Right lobe of liver (tissue), 6 donors: ENCODE measurements at regions not wholly inside any gene's neighbourhood (a gene's known extent, or its start where the extent isn't known, plus 50 kb on each side); places are given as distances from the start of the nearest gene placed in this dataset.

Source experiments
- ATAC-seq, 4 donors: fragments of 200-7000 bp; cut with Tn5 transposase; one replicate each; pipeline ENCODE4 v1.9.1; 2020; ENCODE audit warnings: mild to moderate bottlenecking in 4 of 4, moderate library complexity in 4 of 4
- DNase-seq, 3 donors: peaks; one replicate each; pipeline ENCODE4 v3.0.0-alpha.2; 2020
- H3K27ac ChIP-seq, 3 donors: fragments of 200-600 bp; one replicate each; pipeline ENCODE4 v1.8.0; 2022
- H3K27me3 ChIP-seq, 2 donors: fragments of 200-600 bp; one replicate each; pipeline ENCODE4 v1.8.0; 2022
- H3K36me3 ChIP-seq, 4 donors: fragments of 200-600 bp; sonication (generic) in 1 of 4; one replicate each; pipeline versions ENCODE4 v1.5.1 to v1.8.0; 2017 to 2022; ENCODE audit warnings: control low read depth in 1 of 4
- H3K4me1 ChIP-seq, 4 donors: fragments of 200-600 bp; sonication (generic) in 1 of 4; one replicate each; pipeline versions ENCODE4 v1.5.1 to v1.8.0; 2017 to 2022; ENCODE audit warnings: control low read depth in 1 of 4
- H3K4me3 ChIP-seq, 3 donors: fragments of 200-600 bp; one replicate each; pipeline ENCODE4 v1.8.0; 2022
- H3K9me3 ChIP-seq, 4 donors: fragments of 200-600 bp; sonication (generic) in 1 of 4; one replicate each; pipeline versions ENCODE4 v1.5.1 to v1.8.0; 2017 to 2022; ENCODE audit warnings: control low read depth in 1 of 4
- POLR2A ChIP-seq: fragments of 450-650 bp; IDR thresholded peaks from one replicate; pipeline ENCODE4 v1.6.1; 2017; ENCODE audit warnings: antibody characterized with exemption, mild to moderate bottlenecking
- WGBS: methylation state at CpG from one replicate; pipeline ENCODE4 v1.1.6; 2018; ENCODE audit warnings: low coverage, low lambda C conversion rate; ENCODE audit not compliant: insufficient coverage; ENCODE audit errors: missing lambda C conversion rate; 5-methylcytosine and 5-hydroxymethylcytosine counted together
- intact Hi-C, 2 donors: fragments of 100-400 bp; cut with DNase I; formaldehyde crosslinking; loops; one replicate each; pipeline versions ENCODE4 v1.11.2 to v1.14.1; 2022
- TF ChIP-seq, protein P1 (sequence below), 4 donors: fragments of 200-600 bp in 3 of 4; fragments of 450-650 bp in 1 of 4; IDR thresholded peaks; one replicate each; pipeline versions ENCODE4 v1.5.1 to v1.8.0; 2016 to 2022; ENCODE audit warnings: antibody characterized with exemption in 4 of 4, mild to moderate bottlenecking in 2 of 4
- donor health status: DM: no; HTN: yes; CAD: no.
- donor health status: DM: no; HTN: no; CAD: no.
- donor health status: DM: no; HTN: no; CAD: no.
- donor health status: DM: no; HTN: yes; CAD: no.
- donor health status: DM: no; HTN: yes; CAD: no.

GRCh38 chr2:183428881-183429280, 304.6 kb downstream of the NUP35 start:
- no peaks in the 10 kb centered on the region for H3K4me1 ChIP-seq
- TF ChIP-seq, protein P1, sequence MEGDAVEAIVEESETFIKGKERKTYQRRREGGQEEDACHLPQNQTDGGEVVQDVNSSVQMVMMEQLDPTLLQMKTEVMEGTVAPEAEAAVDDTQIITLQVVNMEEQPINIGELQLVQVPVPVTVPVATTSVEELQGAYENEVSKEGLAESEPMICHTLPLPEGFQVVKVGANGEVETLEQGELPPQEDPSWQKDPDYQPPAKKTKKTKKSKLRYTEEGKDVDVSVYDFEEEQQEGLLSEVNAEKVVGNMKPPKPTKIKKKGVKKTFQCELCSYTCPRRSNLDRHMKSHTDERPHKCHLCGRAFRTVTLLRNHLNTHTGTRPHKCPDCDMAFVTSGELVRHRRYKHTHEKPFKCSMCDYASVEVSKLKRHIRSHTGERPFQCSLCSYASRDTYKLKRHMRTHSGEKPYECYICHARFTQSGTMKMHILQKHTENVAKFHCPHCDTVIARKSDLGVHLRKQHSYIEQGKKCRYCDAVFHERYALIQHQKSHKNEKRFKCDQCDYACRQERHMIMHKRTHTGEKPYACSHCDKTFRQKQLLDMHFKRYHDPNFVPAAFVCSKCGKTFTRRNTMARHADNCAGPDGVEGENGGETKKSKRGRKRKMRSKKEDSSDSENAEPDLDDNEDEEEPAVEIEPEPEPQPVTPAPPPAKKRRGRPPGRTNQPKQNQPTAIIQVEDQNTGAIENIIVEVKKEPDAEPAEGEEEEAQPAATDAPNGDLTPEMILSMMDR (IDR thresholded peaks at IDR 0.05): no peak
- no peak for TF ChIP-seq POLR2A
- ATAC-seq: no peak
- DNase-seq: no peak
- no peak overlapping the region for H3K27ac ChIP-seq
- intact Hi-C loops: no loop called here
- H3K36me3 ChIP-seq: no peaks in the 10 kb centered on the region
- no peaks in the 10 kb centered on the region for H3K9me3 ChIP-seq
- no peak overlapping the region for H3K4me3 ChIP-seq
- no peaks in the 10 kb centered on the region for H3K27me3 ChIP-seq

- Histone ChIP-seq H3K27ac (no peak overlapping the region), H3K27me3 (no peaks in the 10 kb centered on the region), H3K4me1 (no peaks in the 10 kb centered on the region), H3K9me3 (no peaks in the 10 kb centered on the region), H3K36me3 (no peaks in the 10 kb centered on the region), H3K4me3 (no peak overlapping the region)
- WGBS: 62% methylated on average over 2 of the region's 2 CpGs
- TF ChIP-seq, protein P1 (IDR thresholded peaks at IDR 0.05): no peak
- no peak for TF ChIP-seq POLR2A
- DNase-seq (no peak), ATAC-seq (no peak)
- intact Hi-C loops: no loop called here
Observed at GRCh38 chr2:183438541-183438940, 314.3 kb downstream of the NUP35 start.

GRCh38 chr2:183455056-183455455, 330.8 kb downstream of the NUP35 start:
- H3K4me1 ChIP-seq: no peaks in the 10 kb centered on the region
- H3K9me3 ChIP-seq: no peaks in the 10 kb centered on the region
- H3K36me3 ChIP-seq: no peaks in the 10 kb centered on the region
- H3K27ac ChIP-seq: no peak overlapping the region
- no peaks in the 10 kb centered on the region for H3K27me3 ChIP-seq
- no peak for ATAC-seq
- 36% methylated on average over 1 of the region's 1 CpG for WGBS
- H3K4me3 ChIP-seq: no peak overlapping the region
- DNase-seq: no peak
- intact Hi-C loops: no loop called here
- no peak for TF ChIP-seq POLR2A
- TF ChIP-seq, protein P1 (IDR thresholded peaks at IDR 0.05): no peak

DNA sequence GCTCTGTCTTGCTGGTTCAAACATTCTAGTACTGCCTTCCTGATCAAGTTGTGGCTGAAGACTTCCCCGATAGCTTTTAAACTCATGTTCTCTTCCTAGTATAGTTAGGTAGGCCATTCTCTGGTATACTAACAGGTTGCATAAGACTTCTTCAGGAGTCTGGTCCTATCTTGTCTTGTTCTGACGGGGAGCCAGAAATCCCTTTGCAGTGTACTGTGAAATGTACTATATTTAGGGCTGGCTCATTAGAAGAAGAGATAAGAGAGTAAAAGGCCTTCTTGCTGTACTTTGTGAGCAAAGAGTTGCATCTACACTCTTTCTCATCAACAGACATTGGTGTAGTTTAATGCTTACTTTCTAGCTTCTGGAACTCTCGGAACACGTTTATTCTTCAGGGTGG, 331.9 kb downstream of the NUP35 start:
- TF ChIP-seq, protein P1 (IDR thresholded peaks at IDR 0.05): no peak
- no peak for TF ChIP-seq POLR2A
- Histone ChIP-seq H3K4me1 (no peaks in the 10 kb centered on the region), H3K27ac (no peak overlapping the region), H3K4me3 (no peak overlapping the region), H3K27me3 (no peaks in the 10 kb centered on the region), H3K36me3 (no peaks in the 10 kb centered on the region), H3K9me3 (no peaks in the 10 kb centered on the region)
- DNase-seq (no peak), ATAC-seq (no peak)
- intact Hi-C loops: no loop called here
- 64% methylated on average over 4 of the region's 4 CpGs for WGBS

DNA sequence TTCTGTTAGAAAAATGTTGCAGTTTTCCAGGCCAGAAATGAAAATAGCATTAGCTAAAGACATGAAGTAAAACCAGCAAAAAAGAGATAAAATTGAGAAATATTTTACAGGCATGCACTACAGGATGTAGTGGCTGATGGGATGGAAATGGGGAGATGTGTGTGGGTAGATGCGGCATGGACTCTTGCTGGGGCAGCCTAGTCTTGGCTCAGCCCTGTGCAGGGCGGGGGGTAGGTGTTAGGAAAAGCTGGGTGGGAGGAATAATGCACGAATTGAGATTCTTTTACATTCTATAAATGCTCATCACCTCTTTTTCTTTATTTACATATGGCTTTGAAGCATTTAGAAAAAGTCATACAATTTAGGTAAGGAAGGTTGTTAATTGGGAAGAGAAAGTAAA, 334.2 kb downstream of the NUP35 start:
- no peak for ATAC-seq
- 45% methylated on average over 3 of the region's 3 CpGs for WGBS
- no peak for DNase-seq
- intact Hi-C loops: no loop called here
- Histone ChIP-seq H3K4me1 (no peaks in the 10 kb centered on the region), H3K27me3 (no peaks in the 10 kb centered on the region), H3K36me3 (no peaks in the 10 kb centered on the region), H3K4me3 (no peak overlapping the region), H3K27ac (no peak overlapping the region), H3K9me3 (no peaks in the 10 kb centered on the region)
- no peak for TF ChIP-seq POLR2A
- TF ChIP-seq, protein P1 (IDR thresholded peaks at IDR 0.05): no peak
